Astrocyte (in vitro differentiated cells and primary cell): ENCODE measurements at regions not wholly inside any gene's neighbourhood (a gene's known extent, or its start where the extent isn't known, plus 50 kb on each side); places are given as distances from the start of the nearest gene placed in this dataset.
A peak's percentile ranks its signal among the peaks of the same experiment; 100 is the strongest.

Experiments
- DNase-seq: peaks from one replicate; pipeline ENCODE4 v3.0.0-alpha.2; 2010; ENCODE audit warnings: low read depth
- FAIRE-seq: peaks from 2 replicates; lab custom pipeline; 2011; peaks lifted over from hg19 to GRCh38; lab: Jason Lieb, UNC
- H2AFZ ChIP-seq: 2 replicates; pipeline ENCODE4 v1.6.0; 2012; ENCODE audit warnings: low read depth, low read length, inconsistent platforms
- H3K27ac ChIP-seq: 2 replicates; pipeline ENCODE4 v1.5.1; 2011; ENCODE audit warnings: low read depth, low read length, inconsistent platforms
- H3K27me3 ChIP-seq: 2 replicates; pipeline ENCODE4 v1.6.0; 2011; ENCODE audit warnings: low read length, inconsistent platforms; ENCODE audit not compliant: insufficient read depth
- H3K36me3 ChIP-seq: 2 replicates; pipeline ENCODE4 v1.5.1; 2011; ENCODE audit warnings: low read length, inconsistent platforms; ENCODE audit not compliant: insufficient read depth
- H3K4me1 ChIP-seq: 2 replicates; pipeline ENCODE4 v1.5.1; 2011; ENCODE audit warnings: low read length, inconsistent platforms; ENCODE audit not compliant: insufficient read depth
- H3K4me2 ChIP-seq: 2 replicates; pipeline ENCODE4 v1.6.0; 2012; ENCODE audit warnings: low read length, inconsistent platforms
- H3K4me3 ChIP-seq: 2 replicates; pipeline ENCODE4 v1.5.1; 2011; ENCODE audit warnings: low read depth, mild to moderate bottlenecking, low read length, inconsistent platforms; ENCODE audit not compliant: insufficient read depth
- H3K79me2 ChIP-seq: 2 replicates; pipeline ENCODE4 v1.6.0; 2012; ENCODE audit warnings: mild to moderate bottlenecking, low read length, inconsistent platforms; ENCODE audit not compliant: insufficient read depth
- H3K9ac ChIP-seq: 2 replicates; pipeline ENCODE4 v1.6.0; 2012; ENCODE audit warnings: mild to moderate bottlenecking, low read length, inconsistent platforms
- H3K9me3 ChIP-seq: 2 replicates; pipeline ENCODE4 v1.5.1; 2012; ENCODE audit warnings: low read depth, mild to moderate bottlenecking, low read length, inconsistent platforms; ENCODE audit not compliant: insufficient read depth
- H4K20me1 ChIP-seq: 2 replicates; pipeline ENCODE4 v1.6.0; 2012; ENCODE audit warnings: low read length, inconsistent platforms; ENCODE audit not compliant: insufficient read depth
- H3K27ac Mint-ChIP-seq: one replicate; pipeline ENCODE4 v1.8.0; 2021; ENCODE audit warnings: mild to moderate bottlenecking, mixed read lengths; ENCODE audit not compliant: unreplicated experiment
- H3K27me3 Mint-ChIP-seq: one replicate; pipeline ENCODE4 v1.8.0; 2021; ENCODE audit warnings: low read depth, mixed read lengths; ENCODE audit not compliant: unreplicated experiment
- H3K36me3 Mint-ChIP-seq: one replicate; pipeline ENCODE4 v1.8.0; 2021; ENCODE audit warnings: low read depth, mixed read lengths; ENCODE audit not compliant: unreplicated experiment
- H3K4me1 Mint-ChIP-seq: one replicate; pipeline ENCODE4 v1.8.0; 2021; ENCODE audit warnings: low read depth, mixed read lengths; ENCODE audit not compliant: unreplicated experiment
- H3K4me3 Mint-ChIP-seq: one replicate; pipeline ENCODE4 v1.8.0; 2021; ENCODE audit warnings: mild to moderate bottlenecking, moderate library complexity, mixed read lengths; ENCODE audit not compliant: unreplicated experiment
- H3K9me3 Mint-ChIP-seq: one replicate; pipeline ENCODE4 v1.8.0; 2021; ENCODE audit warnings: mild to moderate bottlenecking, mixed read lengths; ENCODE audit not compliant: unreplicated experiment
- EZH2 ChIP-seq: IDR thresholded peaks from 2 replicates; pipeline ENCODE4 v1.6.1; 2012; ENCODE audit warnings: mild to moderate bottlenecking, low read length, inconsistent platforms; ENCODE audit not compliant: insufficient read depth
- TF ChIP-seq, protein P1 (sequence below): IDR thresholded peaks from 2 replicates; pipeline ENCODE4 v1.5.1; 2011; ENCODE audit warnings: low read depth, mild to moderate bottlenecking, inconsistent platforms, low read length, moderate library complexity; ENCODE audit not compliant: insufficient read depth

DNA sequence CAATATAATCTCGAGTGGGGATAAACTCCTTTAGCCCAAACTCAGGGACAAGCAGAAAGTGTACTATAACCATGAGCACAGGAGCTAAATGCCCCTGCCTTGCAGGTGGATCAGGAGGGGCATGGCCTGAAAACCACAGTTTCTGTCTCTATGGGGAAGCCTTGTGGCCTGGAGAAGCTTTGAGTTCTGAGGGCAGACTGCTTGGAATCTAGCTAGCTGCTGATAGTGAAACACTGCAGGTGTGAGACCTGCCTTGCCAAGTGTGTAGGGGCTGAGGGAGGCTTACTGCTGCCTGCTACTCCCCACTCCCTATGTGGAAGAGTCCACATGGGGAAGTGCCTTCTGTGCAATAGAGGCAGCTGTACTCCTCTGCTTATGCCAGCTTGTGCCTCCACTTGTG lies 352.3 kb upstream of the OR4E1 start:
- Histone ChIP-seq H2AFZ (no peak overlapping the region), H3K79me2 (no peaks in the 10 kb centered on the region), H3K27ac (no peak overlapping the region), H3K27me3 (no peaks in the 10 kb centered on the region), H3K4me3 (no peak overlapping the region), H3K4me1 (no peaks in the 10 kb centered on the region), H3K9me3 (no peaks in the 10 kb centered on the region), H3K9ac (no peak overlapping the region), H4K20me1 (no peaks in the 10 kb centered on the region), H3K4me2 (no peak overlapping the region), H3K36me3 (no peaks in the 10 kb centered on the region)
- H3K27ac Mint-ChIP-seq, result no peak overlapping the region
- H3K9me3 Mint-ChIP-seq, result no peaks in the 10 kb centered on the region
- H3K36me3 Mint-ChIP-seq, result no peaks in the 10 kb centered on the region
- peaks cover 7% of the 10 kb centered on the region for H3K4me1 Mint-ChIP-seq
- no peak overlapping the region for H3K4me3 Mint-ChIP-seq
- H3K27me3 Mint-ChIP-seq, result peaks cover 10% of the 10 kb centered on the region
- no peak for TF ChIP-seq EZH2
- TF ChIP-seq, protein P1, sequence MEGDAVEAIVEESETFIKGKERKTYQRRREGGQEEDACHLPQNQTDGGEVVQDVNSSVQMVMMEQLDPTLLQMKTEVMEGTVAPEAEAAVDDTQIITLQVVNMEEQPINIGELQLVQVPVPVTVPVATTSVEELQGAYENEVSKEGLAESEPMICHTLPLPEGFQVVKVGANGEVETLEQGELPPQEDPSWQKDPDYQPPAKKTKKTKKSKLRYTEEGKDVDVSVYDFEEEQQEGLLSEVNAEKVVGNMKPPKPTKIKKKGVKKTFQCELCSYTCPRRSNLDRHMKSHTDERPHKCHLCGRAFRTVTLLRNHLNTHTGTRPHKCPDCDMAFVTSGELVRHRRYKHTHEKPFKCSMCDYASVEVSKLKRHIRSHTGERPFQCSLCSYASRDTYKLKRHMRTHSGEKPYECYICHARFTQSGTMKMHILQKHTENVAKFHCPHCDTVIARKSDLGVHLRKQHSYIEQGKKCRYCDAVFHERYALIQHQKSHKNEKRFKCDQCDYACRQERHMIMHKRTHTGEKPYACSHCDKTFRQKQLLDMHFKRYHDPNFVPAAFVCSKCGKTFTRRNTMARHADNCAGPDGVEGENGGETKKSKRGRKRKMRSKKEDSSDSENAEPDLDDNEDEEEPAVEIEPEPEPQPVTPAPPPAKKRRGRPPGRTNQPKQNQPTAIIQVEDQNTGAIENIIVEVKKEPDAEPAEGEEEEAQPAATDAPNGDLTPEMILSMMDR, result no peak
- no peak for DNase-seq
- no peak for FAIRE-seq

DNA sequence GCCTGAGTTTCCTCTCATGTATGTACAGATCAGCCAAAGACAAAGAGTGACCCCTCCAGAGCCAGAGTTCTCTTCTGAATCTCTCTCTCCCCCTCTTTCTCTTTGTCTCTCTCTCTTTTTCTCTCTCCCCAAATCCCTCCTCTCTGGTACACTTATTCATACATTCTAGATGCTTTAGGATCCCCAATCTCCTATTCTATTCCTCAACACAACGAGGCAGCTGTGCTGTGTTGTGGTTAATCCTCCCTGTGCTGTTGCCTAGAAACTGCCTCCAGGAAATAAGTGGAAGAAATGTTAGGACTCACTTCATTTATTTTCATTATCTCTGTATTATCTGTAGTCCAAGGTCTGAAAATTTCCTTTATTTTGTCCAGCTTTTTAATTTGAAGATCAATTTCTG lies 350.5 kb upstream of the OR4E1 start:
- no peak overlapping the region for H3K9ac ChIP-seq
- no peak for FAIRE-seq
- H3K4me3 ChIP-seq, result no peak overlapping the region
- no peaks in the 10 kb centered on the region for H3K9me3 ChIP-seq
- no peaks in the 10 kb centered on the region for H3K36me3 Mint-ChIP-seq
- no peak overlapping the region for H3K4me3 Mint-ChIP-seq
- no peaks in the 10 kb centered on the region for H3K4me1 ChIP-seq
- no peaks in the 10 kb centered on the region for H3K36me3 ChIP-seq
- H3K27ac ChIP-seq, result no peak overlapping the region
- H3K4me2 ChIP-seq, result no peak overlapping the region
- peaks cover 7% of the 10 kb centered on the region for H3K4me1 Mint-ChIP-seq
- no peaks in the 10 kb centered on the region for H3K9me3 Mint-ChIP-seq
- H3K79me2 ChIP-seq, result no peaks in the 10 kb centered on the region
- H3K27me3 ChIP-seq, result no peaks in the 10 kb centered on the region
- H4K20me1 ChIP-seq, result no peaks in the 10 kb centered on the region
- no peak overlapping the region for H2AFZ ChIP-seq
- H3K27me3 Mint-ChIP-seq, result peaks cover 10% of the 10 kb centered on the region
- peak overlapping the region; percentile 6 for H3K27ac Mint-ChIP-seq
- no peak for DNase-seq
- TF ChIP-seq, protein P1, result no peak
- TF ChIP-seq EZH2, result no peak

DNA sequence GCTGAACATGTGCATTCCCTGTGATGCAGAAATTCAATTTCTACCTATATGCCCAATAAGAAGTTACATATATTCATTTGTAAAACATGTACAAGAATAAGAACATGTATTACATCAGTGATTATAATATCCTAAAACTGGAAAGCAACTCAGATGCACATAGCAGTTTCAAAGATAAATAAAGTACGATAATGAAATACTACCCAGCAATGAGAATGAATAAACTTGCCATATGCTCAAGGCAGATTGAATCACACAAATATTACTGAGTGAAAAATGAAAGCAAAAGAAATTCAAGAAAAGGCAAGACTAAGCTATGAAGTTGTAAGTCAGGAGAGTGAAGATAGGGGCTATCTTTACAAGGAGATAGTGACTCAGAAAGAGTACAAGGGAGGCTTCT lies 345.3 kb upstream of the OR4E1 start:
- Histone ChIP-seq H3K79me2 (no peaks in the 10 kb centered on the region), H3K9me3 (no peaks in the 10 kb centered on the region), H3K27ac (no peak overlapping the region), H3K4me2 (no peak overlapping the region), H3K27me3 (no peaks in the 10 kb centered on the region), H3K36me3 (no peaks in the 10 kb centered on the region), H3K4me3 (no peak overlapping the region), H3K9ac (no peak overlapping the region), H3K4me1 (no peaks in the 10 kb centered on the region), H4K20me1 (no peaks in the 10 kb centered on the region), H2AFZ (no peak overlapping the region)
- no peak for TF ChIP-seq EZH2
- TF ChIP-seq, protein P1, result no peak
- H3K27me3 Mint-ChIP-seq, result no peaks in the 10 kb centered on the region
- H3K9me3 Mint-ChIP-seq, result no peaks in the 10 kb centered on the region
- no peak overlapping the region for H3K4me3 Mint-ChIP-seq
- no peaks in the 10 kb centered on the region for H3K36me3 Mint-ChIP-seq
- H3K27ac Mint-ChIP-seq, result no peak overlapping the region
- H3K4me1 Mint-ChIP-seq, result peaks cover 4% of the 10 kb centered on the region
- FAIRE-seq (no peak), DNase-seq (no peak)
